Tibial nerve (tissue), 4 donors: ENCODE measurements at regions not wholly inside any gene's neighbourhood (a gene's known extent, or its start where the extent isn't known, plus 50 kb on each side); places are given as distances from the start of the nearest gene placed in this dataset.

ENCODE experiments used
- DNase-seq, 2 donors: peaks; one replicate each; pipeline ENCODE4 v3.0.0-alpha.2; 2019; ENCODE audit warnings: low spot score in 2 of 2
- H3K27ac ChIP-seq, 4 donors: fragments of 200-600 bp; sonication (generic) in 3 of 4; one replicate each; pipeline ENCODE4 v1.5.1; 2017 to 2019; ENCODE audit warnings: mild to moderate bottlenecking in 1 of 4
- H3K27me3 ChIP-seq, 2 donors: fragments of 200-600 bp; sonication (generic) in 1 of 2; one replicate each; pipeline versions ENCODE4 v1.5.1 to v1.6.0; 2017 to 2019
- H3K36me3 ChIP-seq, 3 donors: fragments of 200-600 bp; sonication (generic); one replicate each; pipeline ENCODE4 v1.5.1; 2018 to 2019
- H3K4me1 ChIP-seq, 4 donors: fragments of 200-600 bp; sonication (generic) in 3 of 4; one replicate each; pipeline ENCODE4 v1.5.1; 2017 to 2019
- H3K4me3 ChIP-seq, 4 donors: fragments of 200-600 bp; sonication (generic) in 3 of 4; one replicate each; pipeline ENCODE4 v1.5.1; 2017 to 2019; ENCODE audit warnings: mild to moderate bottlenecking in 1 of 4, moderate library complexity in 1 of 4
- H3K9me3 ChIP-seq, 4 donors: fragments of 200-600 bp; sonication (generic) in 3 of 4; one replicate each; pipeline ENCODE4 v1.5.1; 2017 to 2019
- CTCF ChIP-seq, 5 experiments: fragments of 200-600 bp in 3 of 5; fragments of 450-650 bp in 2 of 5; sonication (generic) in 3 of 5; IDR thresholded peaks; one replicate each; pipeline ENCODE4 v1.5.1; 2016 to 2019; ENCODE audit warnings: antibody characterized with exemption in 5 of 5, mild to moderate bottlenecking in 3 of 5, moderate library complexity in 2 of 5
- EP300 ChIP-seq, 2 donors: sonication (generic); formaldehyde crosslinking; IDR thresholded peaks; one replicate each; pipeline ENCODE4 v1.6.1; 2017; ENCODE audit warnings: antibody characterized with exemption in 2 of 2, mild to moderate bottlenecking in 1 of 2
- POLR2A ChIP-seq, 2 donors: fragments of 450-650 bp; IDR thresholded peaks; one replicate each; pipeline ENCODE4 v1.6.1; 2017; ENCODE audit warnings: antibody characterized with exemption in 2 of 2, mild to moderate bottlenecking in 2 of 2, moderate library complexity in 2 of 2
- WGBS, 2 donors: methylation state at CpG; one replicate each; pipeline ENCODE4 v1.1.5; 2018; 5-methylcytosine and 5-hydroxymethylcytosine counted together

GRCh38 chr2:21646345-21646744 lies 522.6 kb downstream of the TDRD15 start:
- no peak for TF ChIP-seq POLR2A (IDR thresholded peaks at IDR 0.05)
- 38 to 39% methylated on average over 5 of the region's 5 CpGs for WGBS, 2 donors

GRCh38 chr2:21650569-21650968 lies 526.8 kb downstream of the TDRD15 start:
- H3K4me1 ChIP-seq: peaks cover 0 to 4% (median 0%) of the 10 kb centered on the region in 4 donors
- H3K9me3 ChIP-seq: no peaks in the 10 kb centered on the region
- H3K36me3 ChIP-seq: no peaks in the 10 kb centered on the region
- no peak overlapping the region for H3K4me3 ChIP-seq
- H3K27me3 ChIP-seq: no peaks in the 10 kb centered on the region
- TF ChIP-seq CTCF (IDR thresholded peaks at IDR 0.05) (no peak), POLR2A (IDR thresholded peaks at IDR 0.05) (no peak)
- H3K27ac ChIP-seq: no peak overlapping the region
- DNase-seq: no peak
- 59 to 65% methylated on average over 4 of the region's 4 CpGs for WGBS, 2 donors

More at GRCh38 chr2:21646345-21646744, 522.6 kb downstream of the TDRD15 start:
- no peaks in the 10 kb centered on the region for H3K36me3 ChIP-seq
- peaks cover 0 to 4% (median 0%) of the 10 kb centered on the region in 4 donors for H3K4me1 ChIP-seq
- no peak overlapping the region for H3K4me3 ChIP-seq
- DNase-seq: no peak
- H3K9me3 ChIP-seq: no peaks in the 10 kb centered on the region
- no peak overlapping the region for H3K27ac ChIP-seq
- H3K27me3 ChIP-seq: no peaks in the 10 kb centered on the region

GRCh38 chr2:21655136-21655535 lies 531.4 kb downstream of the TDRD15 start:
- H3K9me3 ChIP-seq: no peaks in the 10 kb centered on the region
- 94% methylated on average over 4 of the region's 4 CpGs for WGBS, 2 donors
- no peak for DNase-seq

GRCh38 chr2:21656330-21657075 lies 532.7 kb downstream of the TDRD15 start:
- TF ChIP-seq CTCF (IDR thresholded peaks at IDR 0.05) (no peak), EP300 (IDR thresholded peaks at IDR 0.05) (no peak), POLR2A (IDR thresholded peaks at IDR 0.05) (no peak)
- H3K27ac ChIP-seq: no peak overlapping the region
- no peaks in the 10 kb centered on the region for H3K36me3 ChIP-seq
- H3K4me1 ChIP-seq: no peaks in the 10 kb centered on the region
- H3K9me3 ChIP-seq: no peaks in the 10 kb centered on the region
- H3K4me3 ChIP-seq: no peak overlapping the region
- 53 to 63% methylated on average over 10 of the region's 10 CpGs for WGBS, 2 donors
- no peaks in the 10 kb centered on the region for H3K27me3 ChIP-seq
- no peak for DNase-seq

More at GRCh38 chr2:21655136-21655535, 531.4 kb downstream of the TDRD15 start:
- H3K27me3 ChIP-seq: no peaks in the 10 kb centered on the region
- no peaks in the 10 kb centered on the region for H3K4me1 ChIP-seq
- no peaks in the 10 kb centered on the region for H3K36me3 ChIP-seq
- no peak overlapping the region for H3K4me3 ChIP-seq
- no peak overlapping the region for H3K27ac ChIP-seq
- no peak for TF ChIP-seq CTCF (IDR thresholded peaks at IDR 0.05)
- no peak for TF ChIP-seq POLR2A (IDR thresholded peaks at IDR 0.05)
- TF ChIP-seq EP300 (IDR thresholded peaks at IDR 0.05): no peak

GRCh38 chr2:21657445-21657844 lies 533.7 kb downstream of the TDRD15 start:
- WGBS, 2 donors: 74 to 85% methylated on average over 2 of the region's 2 CpGs
- no peaks in the 10 kb centered on the region for H3K27me3 ChIP-seq
- no peaks in the 10 kb centered on the region for H3K36me3 ChIP-seq
- no peak for TF ChIP-seq POLR2A (IDR thresholded peaks at IDR 0.05)
- H3K4me3 ChIP-seq: no peak overlapping the region
- no peaks in the 10 kb centered on the region for H3K4me1 ChIP-seq
- H3K9me3 ChIP-seq: no peaks in the 10 kb centered on the region
- DNase-seq: no peak
- no peak overlapping the region for H3K27ac ChIP-seq

GRCh38 chr2:21658269-21658668 lies 534.5 kb downstream of the TDRD15 start:
- no peaks in the 10 kb centered on the region for H3K4me1 ChIP-seq

More at GRCh38 chr2:21658269-21658668, 534.5 kb downstream of the TDRD15 start:
- Histone ChIP-seq H3K9me3 (no peaks in the 10 kb centered on the region), H3K4me3 (no peak overlapping the region), H3K27me3 (no peaks in the 10 kb centered on the region), H3K27ac (no peak overlapping the region), H3K36me3 (no peaks in the 10 kb centered on the region)
- DNase-seq: no peak
- WGBS, 2 donors: 100% methylated on average over 1 of the region's 1 CpG
- no peak for TF ChIP-seq POLR2A (IDR thresholded peaks at IDR 0.05)
- TF ChIP-seq EP300 (IDR thresholded peaks at IDR 0.05): no peak
- no peak for TF ChIP-seq CTCF (IDR thresholded peaks at IDR 0.05)
